ENCODE measurements at regions not wholly inside any gene's neighbourhood (a gene's known extent, or its start where the extent isn't known, plus 50 kb on each side); places are given as distances from the start of the nearest gene placed in this dataset.

DNA sequence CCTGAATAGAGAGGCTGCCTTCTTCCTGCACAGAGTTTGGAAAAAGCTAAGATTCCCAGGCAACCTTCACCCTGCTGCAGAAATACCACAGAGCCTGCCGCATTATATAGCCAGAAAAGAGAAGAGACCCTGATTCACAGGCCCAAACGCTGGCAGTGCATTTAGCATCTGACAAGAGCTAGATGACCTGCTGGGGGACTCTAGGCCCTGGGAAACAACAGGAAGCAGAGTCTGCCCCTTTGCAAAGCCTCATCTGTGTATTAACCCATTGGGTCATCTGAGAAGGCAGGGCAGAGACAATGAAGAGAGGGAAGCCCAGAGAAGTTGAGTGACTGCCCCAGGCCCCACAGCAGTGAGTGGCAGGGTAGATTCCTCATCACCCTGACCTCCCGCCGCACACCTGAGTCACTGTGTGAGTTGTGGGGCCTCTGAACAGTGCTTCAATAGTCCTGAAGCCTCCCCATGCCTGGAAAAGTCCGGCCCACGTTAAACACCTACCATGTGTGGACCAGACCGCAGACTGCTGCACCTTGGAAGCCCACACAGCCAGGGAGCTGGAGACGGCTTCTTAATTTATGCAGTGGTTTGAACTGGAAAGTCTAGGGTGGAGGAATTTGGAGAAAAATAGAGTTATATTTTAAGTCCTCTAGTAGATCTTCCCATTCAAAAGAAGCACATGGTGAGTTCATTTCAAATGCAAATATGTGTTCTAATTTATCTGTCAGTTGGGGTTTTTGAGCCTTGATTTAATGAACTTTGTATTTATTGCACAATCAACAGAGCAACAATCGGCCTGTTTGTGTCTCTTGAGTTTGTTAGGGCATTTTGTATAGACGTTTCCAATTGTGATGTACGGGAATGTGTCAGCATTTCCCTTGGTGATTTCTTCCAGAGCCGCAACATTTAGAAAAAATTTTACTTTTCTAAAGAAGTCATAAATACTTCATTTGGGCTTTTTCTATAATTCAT is 80.4 kb upstream of the GPR26 start (continued):
- TF ChIP-seq ZNF398 (tag by site-specific recombination; IDR thresholded peaks at IDR 0.05) (no peak), PRDM1 (tag by site-specific recombination; IDR thresholded peaks at IDR 0.05) (no peak), ZNF114 (tag by site-specific recombination; IDR thresholded peaks at IDR 0.05) (no peak)

DNA sequence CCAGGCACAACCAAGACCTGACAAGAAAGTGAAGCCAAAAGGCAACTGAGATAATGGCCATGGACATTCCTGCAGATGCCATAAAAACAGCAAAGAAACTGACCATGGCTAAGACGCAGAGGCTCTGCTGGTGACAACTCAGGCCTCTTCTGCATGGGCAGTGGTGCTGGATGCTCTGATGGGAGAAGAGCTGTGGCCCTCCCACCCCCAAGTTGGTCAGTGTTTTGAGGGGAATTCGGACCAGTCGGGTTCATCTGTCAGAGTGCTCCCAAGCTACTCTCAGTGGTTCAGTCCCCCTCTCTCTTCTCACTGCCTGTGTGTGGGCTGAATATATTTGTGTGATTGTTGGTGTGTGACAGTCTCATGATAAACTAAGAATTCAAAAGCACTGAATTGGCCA is 79.0 kb upstream of the GPR26 start:
- TF ChIP-seq, protein P1, sequence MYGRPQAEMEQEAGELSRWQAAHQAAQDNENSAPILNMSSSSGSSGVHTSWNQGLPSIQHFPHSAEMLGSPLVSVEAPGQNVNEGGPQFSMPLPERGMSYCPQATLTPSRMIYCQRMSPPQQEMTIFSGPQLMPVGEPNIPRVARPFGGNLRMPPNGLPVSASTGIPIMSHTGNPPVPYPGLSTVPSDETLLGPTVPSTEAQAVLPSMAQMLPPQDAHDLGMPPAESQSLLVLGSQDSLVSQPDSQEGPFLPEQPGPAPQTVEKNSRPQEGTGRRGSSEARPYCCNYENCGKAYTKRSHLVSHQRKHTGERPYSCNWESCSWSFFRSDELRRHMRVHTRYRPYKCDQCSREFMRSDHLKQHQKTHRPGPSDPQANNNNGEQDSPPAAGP (tag by site-specific recombination; IDR thresholded peaks at IDR 0.05) = no peak
- TF ChIP-seq GLI4 (tag by site-specific recombination; IDR thresholded peaks at IDR 0.05) (no peak), BCL11A (tag by site-specific recombination; IDR thresholded peaks at IDR 0.05; ENCODE audit: low read depth) (no peak), EGR2 (tag by site-specific recombination; IDR thresholded peaks at IDR 0.05; ENCODE audit: low read depth) (no peak), ZFP41 (tag by site-specific recombination; IDR thresholded peaks at IDR 0.05; ENCODE audit: borderline replicate concordance) (no peak), ZNF701 (tag by site-specific recombination; IDR thresholded peaks at IDR 0.05) (no peak), PATZ1 (tag by site-specific recombination; IDR thresholded peaks at IDR 0.05) (no peak), KLF16 (tag by site-specific recombination; IDR thresholded peaks at IDR 0.05) (no peak), SP3 (tag by site-specific recombination; IDR thresholded peaks at IDR 0.05) (no peak), SCRT2 (tag by site-specific recombination; IDR thresholded peaks at IDR 0.05) (no peak)
- TF ChIP-seq, protein P2, sequence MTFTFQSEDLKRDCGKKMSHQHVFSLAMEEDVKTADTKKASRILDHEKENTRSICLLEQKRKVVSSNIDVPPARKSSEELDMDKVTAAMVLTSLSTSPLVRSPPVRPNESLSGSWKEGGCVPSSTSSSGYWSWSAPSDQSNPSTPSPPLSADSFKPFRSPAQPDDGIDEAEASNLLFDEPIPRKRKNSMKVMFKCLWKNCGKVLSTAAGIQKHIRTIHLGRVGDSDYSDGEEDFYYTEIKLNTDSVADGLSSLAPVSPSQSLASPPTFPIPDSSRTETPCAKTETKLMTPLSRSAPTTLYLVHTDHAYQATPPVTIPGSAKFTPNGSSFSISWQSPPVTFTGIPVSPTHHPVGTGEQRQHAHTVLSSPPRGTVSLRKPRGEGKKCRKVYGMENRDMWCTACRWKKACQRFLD (tag by site-specific recombination; IDR thresholded peaks at IDR 0.05) = no peak
- TF ChIP-seq, protein P3, sequence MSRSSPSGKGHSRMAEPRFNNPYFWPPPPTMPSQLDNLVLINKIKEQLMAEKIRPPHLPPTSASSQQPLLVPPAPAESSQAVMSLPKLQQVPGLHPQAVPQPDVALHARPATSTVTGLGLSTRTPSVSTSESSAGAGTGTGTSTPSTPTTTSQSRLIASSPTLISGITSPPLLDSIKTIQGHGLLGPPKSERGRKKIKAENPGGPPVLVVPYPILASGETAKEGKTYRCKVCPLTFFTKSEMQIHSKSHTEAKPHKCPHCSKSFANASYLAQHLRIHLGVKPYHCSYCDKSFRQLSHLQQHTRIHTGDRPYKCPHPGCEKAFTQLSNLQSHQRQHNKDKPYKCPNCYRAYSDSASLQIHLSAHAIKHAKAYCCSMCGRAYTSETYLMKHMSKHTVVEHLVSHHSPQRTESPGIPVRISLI (tag by site-specific recombination; IDR thresholded peaks at IDR 0.05) = no peak
- TF ChIP-seq, protein P4, sequence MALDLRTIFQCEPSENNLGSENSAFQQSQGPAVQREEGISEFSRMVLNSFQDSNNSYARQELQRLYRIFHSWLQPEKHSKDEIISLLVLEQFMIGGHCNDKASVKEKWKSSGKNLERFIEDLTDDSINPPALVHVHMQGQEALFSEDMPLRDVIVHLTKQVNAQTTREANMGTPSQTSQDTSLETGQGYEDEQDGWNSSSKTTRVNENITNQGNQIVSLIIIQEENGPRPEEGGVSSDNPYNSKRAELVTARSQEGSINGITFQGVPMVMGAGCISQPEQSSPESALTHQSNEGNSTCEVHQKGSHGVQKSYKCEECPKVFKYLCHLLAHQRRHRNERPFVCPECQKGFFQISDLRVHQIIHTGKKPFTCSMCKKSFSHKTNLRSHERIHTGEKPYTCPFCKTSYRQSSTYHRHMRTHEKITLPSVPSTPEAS (tag by site-specific recombination; IDR thresholded peaks at IDR 0.05) = no peak
- no peak overlapping the region for H3K4me3 ChIP-seq (ENCODE audit: low read depth, low read length)
- H3K4me1 ChIP-seq (ENCODE audit: control insufficient read depth, insufficient read depth, low read length) = no peaks in the 10 kb centered on the region
- no peaks in the 10 kb centered on the region for H3K36me3 ChIP-seq (ENCODE audit: control insufficient read depth in 2 of 2, insufficient read depth in 1 of 2, low read length in 2 of 2)
- ChIA-PET POLR2A (no interaction called here), CTCF (interaction anchor here (0.7 kb wide), 2 partner anchors 43 to 252 kb away, joined by 3 read pairs; no protein-coding TSS in a partner anchor)
- no peak overlapping the region for H3K27ac ChIP-seq (ENCODE audit: extremely low read depth, low read depth, low read length)
- no peaks in the 10 kb centered on the region for H3K9me3 ChIP-seq (ENCODE audit: control insufficient read depth, insufficient read depth, low read depth, low read length)

All from HEK293 (cell line).